Caco-2 (cell line): ENCODE measurements at regions not wholly inside any gene's neighbourhood (a gene's known extent, or its start where the extent isn't known, plus 50 kb on each side); places are given as distances from the start of the nearest gene placed in this dataset.

Source experiments
- BruUV-seq: library from RNA; stranded (reverse); fragments of 400-500 nt; replicated peaks from 2 replicates; lab custom pipeline; 2021; lab: Mats Ljungman, UMichigan
- CTCF ChIA-PET: fragments of 300-600 bp; sonication (Branson Sonifier 250); formaldehyde crosslinking; loops from one replicate; lab custom pipeline; 2022; ENCODE audit warnings: antibody characterized with exemption; lab: Charles Lee
- POLR2A ChIA-PET: fragments of 300-600 bp; sonication (Branson Sonifier 250); formaldehyde crosslinking; loops from one replicate; lab custom pipeline; 2022; ENCODE audit warnings: antibody characterized with exemption; lab: Charles Lee
- DNase-seq, 2 experiments: peaks; one replicate each; pipeline versions ENCODE4 v3.0.0 to v3.0.0-alpha.2; 2020 to 2022
- H3K27me3 ChIP-seq: replicated peaks from 2 replicates; pipeline ENCODE4 v1.6.0; 2011; ENCODE audit warnings: low read length; ENCODE audit not compliant: control insufficient read depth, insufficient read depth
- H3K36me3 ChIP-seq: 2 replicates; pipeline ENCODE4 v1.5.1; 2011; ENCODE audit warnings: low read length; ENCODE audit not compliant: control insufficient read depth, insufficient read depth
- H3K4me1 ChIP-seq: fragments of 250-450 bp; sonication (Bioruptor Pico); 2 replicates; pipeline ENCODE4 v1.5.1; 2020; ENCODE audit warnings: mild to moderate bottlenecking
- H3K4me3 ChIP-seq: 2 replicates; pipeline ENCODE4 v1.5.1; 2011; ENCODE audit warnings: low read depth, mild to moderate bottlenecking, control low read depth, low read length
- H3K9me3 ChIP-seq: fragments of 250-450 bp; sonication (Bioruptor Pico); 2 replicates; pipeline ENCODE4 v1.5.1; 2020; ENCODE audit warnings: mild to moderate bottlenecking, moderate library complexity
- H3K27ac Mint-ChIP-seq: one replicate; pipeline ENCODE4 v1.8.0; 2022; ENCODE audit warnings: mixed read lengths; ENCODE audit not compliant: unreplicated experiment
- H3K27me3 Mint-ChIP-seq: one replicate; pipeline ENCODE4 v1.8.0; 2022; ENCODE audit warnings: mixed read lengths; ENCODE audit not compliant: insufficient read depth, unreplicated experiment
- H3K36me3 Mint-ChIP-seq: one replicate; pipeline ENCODE4 v1.8.0; 2022; ENCODE audit warnings: mild to moderate bottlenecking, mixed read lengths; ENCODE audit not compliant: insufficient read depth, unreplicated experiment
- H3K4me1 Mint-ChIP-seq: one replicate; pipeline ENCODE4 v1.8.0; 2022; ENCODE audit warnings: low read depth, mixed read lengths; ENCODE audit not compliant: unreplicated experiment
- H3K4me3 Mint-ChIP-seq: one replicate; pipeline ENCODE4 v1.8.0; 2022; ENCODE audit warnings: mild to moderate bottlenecking, moderate library complexity, mixed read lengths; ENCODE audit not compliant: unreplicated experiment
- H3K9me3 Mint-ChIP-seq: one replicate; pipeline ENCODE4 v1.8.0; 2022; ENCODE audit warnings: mixed read lengths; ENCODE audit not compliant: unreplicated experiment
- CTCF ChIP-seq, 2 experiments: fragments of 200-600 bp in 1 of 2; IDR thresholded peaks; 1 replicate in 1 of 2; 2 replicates in 1 of 2; pipeline versions ENCODE4 v1.5.1 to v1.8.0; 2011 to 2022; ENCODE audit warnings: antibody characterized with exemption in 1 of 2, control low read depth in 1 of 2, inconsistent platforms in 1 of 2, low read depth in 1 of 2, low read length in 1 of 2, mild to moderate bottlenecking in 1 of 2, moderate library complexity in 1 of 2; ENCODE audit not compliant: insufficient read depth in 1 of 2, severe bottlenecking in 1 of 2, unreplicated experiment in 1 of 2
- intact Hi-C: fragments of 100-400 bp; cut with micrococcal nuclease; formaldehyde crosslinking; loops from one replicate; pipeline ENCODE4 v1.10.0; 2022; ENCODE audit not compliant: unreplicated experiment

- no peak overlapping the region for H3K4me3 ChIP-seq
- Mint-ChIP-seq H3K27me3 (no peaks in the 10 kb centered on the region), H3K9me3 (no peaks in the 10 kb centered on the region), H3K4me3 (no peak overlapping the region), H3K36me3 (no peaks in the 10 kb centered on the region), H3K4me1 (no peaks in the 10 kb centered on the region), H3K27ac (no peak overlapping the region)
- no peaks in the 10 kb centered on the region for H3K36me3 ChIP-seq
- H3K4me1 ChIP-seq = no peaks in the 10 kb centered on the region
- intact Hi-C loops = no loop called here
- no TSS peak for BruUV-seq
- no peaks in the 10 kb centered on the region for H3K27me3 ChIP-seq
- ChIA-PET POLR2A (no interaction called here), CTCF (no interaction called here)
- DNase-seq = no peak
- H3K9me3 ChIP-seq = peaks cover 7% of the 10 kb centered on the region; the same call in 1 of the 2 replicates
- no peak for TF ChIP-seq CTCF (IDR thresholded peaks at IDR 0.05; ENCODE audit: insufficient read depth in 1 of 2, low read depth in 1 of 2, low read length in 1 of 2, severe bottlenecking in 1 of 2, unreplicated experiment in 1 of 2)
Observed at GRCh38 chr6:25217302-25217701, 61.9 kb upstream of the CARMIL1 start.

- BruUV-seq = no TSS peak
Observed at GRCh38 chr6:25217829-25218228, 61.3 kb upstream of the CARMIL1 start.

GRCh38 chr6:25218346-25218745, 60.8 kb upstream of the CARMIL1 start:
- Mint-ChIP-seq H3K4me3 (no peak overlapping the region), H3K9me3 (no peaks in the 10 kb centered on the region), H3K27me3 (no peaks in the 10 kb centered on the region), H3K36me3 (no peaks in the 10 kb centered on the region), H3K4me1 (peaks cover 2% of the 10 kb centered on the region), H3K27ac (no peak overlapping the region)
- Histone ChIP-seq H3K36me3 (no peaks in the 10 kb centered on the region), H3K9me3 (peaks cover 3% of the 10 kb centered on the region; the same call in 1 of the 2 replicates), H3K4me1 (no peaks in the 10 kb centered on the region), H3K4me3 (no peak overlapping the region), H3K27me3 (no peaks in the 10 kb centered on the region)
- TF ChIP-seq CTCF (IDR thresholded peaks at IDR 0.05; ENCODE audit: insufficient read depth in 1 of 2, low read depth in 1 of 2, low read length in 1 of 2, severe bottlenecking in 1 of 2, unreplicated experiment in 1 of 2) = no peak
- BruUV-seq = no TSS peak
- DNase-seq = no peak
- intact Hi-C loops = no loop called here
- CTCF ChIA-PET = no interaction called here
- POLR2A ChIA-PET = no interaction called here

More at GRCh38 chr6:25217829-25218228, 61.3 kb upstream of the CARMIL1 start:
- no peak overlapping the region for H3K4me3 ChIP-seq
- no peak overlapping the region for H3K4me3 Mint-ChIP-seq
- H3K36me3 Mint-ChIP-seq = no peaks in the 10 kb centered on the region
- DNase-seq = no peak
- H3K36me3 ChIP-seq = no peaks in the 10 kb centered on the region
- no peaks in the 10 kb centered on the region for H3K27me3 ChIP-seq
- TF ChIP-seq CTCF (IDR thresholded peaks at IDR 0.05; ENCODE audit: insufficient read depth in 1 of 2, low read depth in 1 of 2, low read length in 1 of 2, severe bottlenecking in 1 of 2, unreplicated experiment in 1 of 2) = no peak
- no peaks in the 10 kb centered on the region for H3K9me3 Mint-ChIP-seq
- ChIA-PET POLR2A (no interaction called here), CTCF (no interaction called here)
- no peak overlapping the region for H3K27ac Mint-ChIP-seq
- intact Hi-C loops = no loop called here
- no peaks in the 10 kb centered on the region for H3K4me1 ChIP-seq
- H3K4me1 Mint-ChIP-seq = no peaks in the 10 kb centered on the region
- H3K9me3 ChIP-seq = peaks cover 7% of the 10 kb centered on the region; the same call in 1 of the 2 replicates
- H3K27me3 Mint-ChIP-seq = no peaks in the 10 kb centered on the region
